OCI-LY1 (cell line): ENCODE measurements at regions not wholly inside any gene's neighbourhood (a gene's known extent, or its start where the extent isn't known, plus 50 kb on each side); places are given as distances from the start of the nearest gene placed in this dataset.

ENCODE experiments used
- EZH2 ChIP-seq: fragments of 200-600 bp; sonication (generic), shearing (Covaris generic); IDR thresholded peaks from 2 replicates; pipeline ENCODE4 v1.8.0; 2017; ENCODE audit warnings: borderline replicate concordance, mixed run types, mild to moderate bottlenecking, antibody characterized with exemption, low read length, moderate library complexity, mixed read lengths
- TF ChIP-seq, protein P1 (sequence below): fragments of 200-600 bp; sonication (generic), shearing (Covaris generic); IDR thresholded peaks from 2 replicates; pipeline ENCODE4 v1.5.1; 2017; ENCODE audit warnings: mild to moderate bottlenecking, antibody characterized with exemption, low read length, moderate library complexity, mixed read lengths

DNA sequence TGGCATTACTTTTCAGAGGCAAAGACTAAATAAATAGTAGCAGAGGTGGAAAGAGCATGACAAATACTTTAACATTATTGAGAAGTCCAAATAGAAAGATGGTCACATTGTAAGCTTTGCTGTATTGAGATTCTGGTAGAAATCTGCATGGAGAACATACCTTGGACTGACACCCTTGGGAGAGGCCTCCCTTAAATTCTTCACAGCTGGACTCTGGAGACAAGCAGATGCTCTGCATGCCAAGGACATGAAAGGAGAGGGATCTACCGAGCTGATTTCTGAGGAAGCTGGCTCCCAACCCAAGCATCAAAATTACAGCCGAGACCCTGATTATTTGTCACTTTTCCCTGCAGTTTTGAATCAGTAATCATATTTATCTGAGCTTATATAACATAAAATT is 212.5 kb upstream of the COL8A1 start:
- TF ChIP-seq, protein P1, sequence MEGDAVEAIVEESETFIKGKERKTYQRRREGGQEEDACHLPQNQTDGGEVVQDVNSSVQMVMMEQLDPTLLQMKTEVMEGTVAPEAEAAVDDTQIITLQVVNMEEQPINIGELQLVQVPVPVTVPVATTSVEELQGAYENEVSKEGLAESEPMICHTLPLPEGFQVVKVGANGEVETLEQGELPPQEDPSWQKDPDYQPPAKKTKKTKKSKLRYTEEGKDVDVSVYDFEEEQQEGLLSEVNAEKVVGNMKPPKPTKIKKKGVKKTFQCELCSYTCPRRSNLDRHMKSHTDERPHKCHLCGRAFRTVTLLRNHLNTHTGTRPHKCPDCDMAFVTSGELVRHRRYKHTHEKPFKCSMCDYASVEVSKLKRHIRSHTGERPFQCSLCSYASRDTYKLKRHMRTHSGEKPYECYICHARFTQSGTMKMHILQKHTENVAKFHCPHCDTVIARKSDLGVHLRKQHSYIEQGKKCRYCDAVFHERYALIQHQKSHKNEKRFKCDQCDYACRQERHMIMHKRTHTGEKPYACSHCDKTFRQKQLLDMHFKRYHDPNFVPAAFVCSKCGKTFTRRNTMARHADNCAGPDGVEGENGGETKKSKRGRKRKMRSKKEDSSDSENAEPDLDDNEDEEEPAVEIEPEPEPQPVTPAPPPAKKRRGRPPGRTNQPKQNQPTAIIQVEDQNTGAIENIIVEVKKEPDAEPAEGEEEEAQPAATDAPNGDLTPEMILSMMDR = no peak
- TF ChIP-seq EZH2 = no peak
